Keratinocyte (primary cell): ENCODE measurements at regions not wholly inside any gene's neighbourhood (a gene's known extent, or its start where the extent isn't known, plus 50 kb on each side); places are given as distances from the start of the nearest gene placed in this dataset.

Source experiments
- EZH2 ChIP-seq: IDR thresholded peaks from one replicate; pipeline ENCODE4 v1.6.1; 2012; ENCODE audit warnings: inconsistent platforms, mild to moderate bottlenecking, low read length, moderate library complexity
- TF ChIP-seq, protein P1 (sequence below), 3 experiments: IDR thresholded peaks in 1 of 3; conservative IDR thresholded peaks in 1 of 3; optimal IDR thresholded peaks in 1 of 3; 2 replicates in 2 of 3; 3 replicates in 1 of 3; pipeline versions ENCODE3 to v1.5.1; 2011; ENCODE audit warnings: low read length in 3 of 3, mild to moderate bottlenecking in 3 of 3, moderate library complexity in 2 of 3, control low read depth in 1 of 3, inconsistent platforms in 1 of 3; ENCODE audit not compliant: insufficient read depth in 2 of 3; ENCODE audit errors: extremely low read depth in 1 of 3

DNA sequence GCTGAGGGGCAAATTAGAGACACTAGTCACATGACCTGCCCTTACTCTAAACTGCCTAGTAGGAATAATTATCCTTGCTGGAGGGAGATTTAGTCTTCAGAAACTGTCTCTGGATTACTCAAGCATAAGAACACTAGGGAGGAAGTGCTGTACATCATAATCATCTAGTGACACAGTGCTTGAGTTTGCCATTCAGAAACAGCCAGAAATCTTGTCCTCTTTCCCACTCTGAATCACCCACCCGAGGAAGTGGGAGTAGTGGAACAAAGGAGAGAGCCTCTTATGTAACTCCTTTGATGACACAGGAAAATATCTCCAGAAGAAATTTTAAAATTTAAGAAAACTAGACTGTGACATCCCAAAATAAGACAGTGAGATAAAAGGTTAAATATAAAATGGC lies 69.3 kb upstream of the PCDH19 start:
- TF ChIP-seq, protein P1, sequence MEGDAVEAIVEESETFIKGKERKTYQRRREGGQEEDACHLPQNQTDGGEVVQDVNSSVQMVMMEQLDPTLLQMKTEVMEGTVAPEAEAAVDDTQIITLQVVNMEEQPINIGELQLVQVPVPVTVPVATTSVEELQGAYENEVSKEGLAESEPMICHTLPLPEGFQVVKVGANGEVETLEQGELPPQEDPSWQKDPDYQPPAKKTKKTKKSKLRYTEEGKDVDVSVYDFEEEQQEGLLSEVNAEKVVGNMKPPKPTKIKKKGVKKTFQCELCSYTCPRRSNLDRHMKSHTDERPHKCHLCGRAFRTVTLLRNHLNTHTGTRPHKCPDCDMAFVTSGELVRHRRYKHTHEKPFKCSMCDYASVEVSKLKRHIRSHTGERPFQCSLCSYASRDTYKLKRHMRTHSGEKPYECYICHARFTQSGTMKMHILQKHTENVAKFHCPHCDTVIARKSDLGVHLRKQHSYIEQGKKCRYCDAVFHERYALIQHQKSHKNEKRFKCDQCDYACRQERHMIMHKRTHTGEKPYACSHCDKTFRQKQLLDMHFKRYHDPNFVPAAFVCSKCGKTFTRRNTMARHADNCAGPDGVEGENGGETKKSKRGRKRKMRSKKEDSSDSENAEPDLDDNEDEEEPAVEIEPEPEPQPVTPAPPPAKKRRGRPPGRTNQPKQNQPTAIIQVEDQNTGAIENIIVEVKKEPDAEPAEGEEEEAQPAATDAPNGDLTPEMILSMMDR (optimal IDR thresholded peaks at IDR 0.05 in 1 of 3, IDR thresholded peaks at IDR 0.05 in 1 of 3, conservative IDR thresholded peaks at IDR 0.05 in 1 of 3; ENCODE audit: extremely low read depth in 1 of 3, insufficient read depth in 2 of 3, low read length in 3 of 3) = no peak
- no peak for TF ChIP-seq EZH2
